ENCODE measurements at regions not wholly inside any gene's neighbourhood (a gene's known extent, or its start where the extent isn't known, plus 50 kb on each side); places are given as distances from the start of the nearest gene placed in this dataset.

DNA sequence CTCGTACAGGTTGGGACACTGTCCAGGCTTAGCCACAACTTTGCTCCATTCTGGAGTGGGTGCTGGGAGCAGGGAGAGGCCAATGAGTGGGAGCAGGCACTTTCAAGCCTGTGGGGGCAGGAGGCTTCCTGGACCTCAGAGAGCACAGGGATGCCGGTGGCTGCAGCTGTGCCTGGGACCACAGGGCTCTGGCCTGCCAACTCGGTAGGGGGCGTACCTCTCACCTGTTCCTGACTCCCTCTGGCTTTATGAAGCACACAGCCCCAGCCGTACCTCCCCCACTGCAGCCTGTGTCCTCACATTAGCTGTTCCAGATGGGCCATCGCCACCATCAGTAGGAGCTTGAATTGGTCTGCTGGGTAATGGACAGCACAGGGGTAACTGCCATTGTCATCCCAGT, 278.7 kb upstream of the KLHL1 start:
- no peak for DNase-seq (ENCODE audit: low spot score)

DNA sequence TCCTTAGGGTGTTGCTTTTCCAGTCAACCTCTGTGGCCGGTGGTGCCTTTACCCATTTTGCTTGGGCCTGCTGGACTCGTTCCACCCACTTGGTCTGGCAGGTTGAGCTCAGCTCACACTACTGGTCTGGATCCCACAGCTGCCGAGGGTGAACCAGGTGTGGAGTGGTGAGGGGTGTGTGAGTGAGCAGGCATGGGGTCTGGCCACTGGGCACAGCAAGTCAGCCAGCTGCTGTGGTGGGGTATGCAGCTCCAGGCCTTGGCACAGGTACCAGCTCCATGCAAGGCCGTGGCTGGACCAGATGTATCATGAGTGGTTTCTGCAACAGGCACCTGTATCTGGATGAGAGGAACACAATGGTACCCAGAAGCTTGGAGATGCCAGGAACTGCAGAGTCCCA, 277.6 kb upstream of the KLHL1 start:
- no peak for DNase-seq (ENCODE audit: low spot score)

DNA sequence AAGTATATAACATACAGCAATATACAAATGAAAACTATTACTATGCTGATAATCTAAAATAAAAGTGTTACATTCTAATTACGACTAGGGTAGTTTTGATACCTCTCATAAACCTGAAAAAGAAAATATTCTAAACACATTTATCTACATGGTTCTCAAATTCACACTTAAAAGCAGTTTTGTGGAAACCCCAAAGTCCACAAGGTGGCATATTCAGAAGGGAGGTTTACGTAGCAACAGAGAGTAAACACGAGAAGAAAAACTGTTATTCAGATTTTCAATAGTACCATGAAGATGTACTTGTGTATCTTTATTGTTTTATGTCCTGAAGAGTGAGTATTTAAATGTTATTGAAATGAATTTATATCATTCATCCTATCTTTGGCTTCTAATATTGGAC, 275.9 kb upstream of the KLHL1 start:
- DNase-seq (ENCODE audit: low spot score), result no peak

DNA sequence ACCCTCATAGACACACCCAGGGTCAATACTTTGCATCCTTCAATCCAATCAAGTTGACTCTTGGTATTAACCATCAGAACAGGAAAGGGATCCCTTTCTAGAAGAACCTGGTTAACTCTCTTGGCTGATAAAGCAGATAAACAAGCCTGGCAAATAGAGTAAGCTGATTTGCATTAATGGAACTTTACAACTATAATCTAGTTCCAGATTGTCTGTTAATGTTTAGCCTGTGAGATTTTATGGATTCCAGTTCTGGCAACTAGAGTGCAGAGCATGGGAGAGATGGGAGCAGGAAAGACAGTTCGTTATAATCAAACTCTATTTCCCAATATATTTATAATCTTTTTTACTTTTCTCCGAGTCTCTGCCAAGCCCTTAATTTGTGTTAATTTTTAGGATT, 272.6 kb upstream of the KLHL1 start:
- DNase-seq (ENCODE audit: low spot score), result no peak

DNA sequence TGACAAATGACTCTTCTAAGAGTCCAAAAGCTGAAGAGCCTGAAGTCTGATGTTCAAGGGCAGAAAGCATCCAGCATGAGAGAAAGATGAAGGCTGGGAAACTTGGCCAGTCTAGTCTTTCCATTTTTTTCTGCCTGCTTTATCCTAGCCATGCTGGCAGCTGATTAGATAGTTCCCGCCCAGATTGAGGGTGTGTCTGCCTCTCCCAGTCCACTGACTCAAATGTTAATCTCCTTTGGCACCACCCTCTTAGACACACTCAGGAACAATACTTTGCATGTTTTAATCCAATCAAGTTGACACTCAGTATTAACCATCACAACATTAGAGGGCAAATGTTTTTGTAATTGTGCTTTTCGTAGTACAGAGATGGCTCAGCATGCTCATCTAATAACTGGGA, 267.5 kb upstream of the KLHL1 start:
- no peak for DNase-seq (ENCODE audit: low spot score)

DNA sequence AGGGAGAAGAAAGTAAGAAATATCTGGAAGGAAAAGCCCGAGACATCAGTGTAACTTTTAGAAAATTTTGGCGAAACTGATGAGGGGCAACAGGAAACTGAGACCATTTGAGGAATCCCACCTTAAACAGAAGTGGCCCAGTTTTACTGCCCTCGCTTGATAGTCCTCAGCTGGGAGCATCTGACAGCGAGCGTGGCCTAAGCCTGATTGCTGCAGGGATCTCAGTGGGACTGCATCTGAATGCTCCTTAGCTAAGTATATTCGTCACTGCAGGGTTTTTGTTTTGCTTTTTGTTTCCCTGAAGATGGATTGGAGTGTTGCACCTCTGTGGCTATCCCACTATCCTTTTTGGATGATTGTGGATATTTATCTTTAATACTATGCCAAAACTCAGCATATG, 262.7 kb upstream of the KLHL1 start:
- DNase-seq (ENCODE audit: low spot score), result no peak

DNA sequence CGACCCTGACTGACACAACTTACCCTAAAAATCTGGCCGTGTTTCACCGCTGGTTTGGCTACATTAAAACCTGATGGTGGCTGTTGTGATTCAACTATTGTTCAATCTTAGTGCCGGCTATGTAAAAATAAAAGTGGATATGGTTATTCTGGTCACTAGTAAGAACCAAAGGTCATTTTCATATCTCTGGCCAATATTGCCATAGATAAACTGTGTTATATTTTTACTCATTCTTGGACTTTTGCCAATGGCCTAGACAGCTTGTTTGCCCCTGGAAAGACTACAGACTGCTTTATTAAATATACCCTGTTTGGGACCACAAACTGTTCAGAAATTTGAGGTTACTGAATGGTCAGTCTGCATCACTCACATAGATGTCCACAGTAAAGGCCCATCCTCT, 258.5 kb upstream of the KLHL1 start:
- DNase-seq (ENCODE audit: low spot score), result no peak

DNA sequence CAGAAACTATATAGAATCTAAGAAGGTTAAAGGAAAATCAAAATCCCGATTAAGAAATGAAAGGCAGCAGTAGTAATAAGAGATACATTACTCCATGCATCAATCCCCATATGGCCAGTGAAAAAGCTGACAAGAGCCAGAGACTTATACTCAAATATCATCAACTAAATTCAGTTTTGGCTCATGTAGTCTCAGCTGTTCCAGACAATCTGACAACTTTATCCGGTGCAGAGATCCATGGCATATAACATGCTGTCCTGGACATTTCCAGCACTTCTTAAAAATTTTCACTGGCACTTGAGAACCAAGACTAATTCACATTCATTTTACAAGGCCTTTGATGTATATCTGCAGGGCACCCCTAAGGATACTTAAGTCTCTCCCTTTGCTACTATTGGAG, 255.7 kb upstream of the KLHL1 start:
- no peak for DNase-seq (ENCODE audit: low spot score)

DNA sequence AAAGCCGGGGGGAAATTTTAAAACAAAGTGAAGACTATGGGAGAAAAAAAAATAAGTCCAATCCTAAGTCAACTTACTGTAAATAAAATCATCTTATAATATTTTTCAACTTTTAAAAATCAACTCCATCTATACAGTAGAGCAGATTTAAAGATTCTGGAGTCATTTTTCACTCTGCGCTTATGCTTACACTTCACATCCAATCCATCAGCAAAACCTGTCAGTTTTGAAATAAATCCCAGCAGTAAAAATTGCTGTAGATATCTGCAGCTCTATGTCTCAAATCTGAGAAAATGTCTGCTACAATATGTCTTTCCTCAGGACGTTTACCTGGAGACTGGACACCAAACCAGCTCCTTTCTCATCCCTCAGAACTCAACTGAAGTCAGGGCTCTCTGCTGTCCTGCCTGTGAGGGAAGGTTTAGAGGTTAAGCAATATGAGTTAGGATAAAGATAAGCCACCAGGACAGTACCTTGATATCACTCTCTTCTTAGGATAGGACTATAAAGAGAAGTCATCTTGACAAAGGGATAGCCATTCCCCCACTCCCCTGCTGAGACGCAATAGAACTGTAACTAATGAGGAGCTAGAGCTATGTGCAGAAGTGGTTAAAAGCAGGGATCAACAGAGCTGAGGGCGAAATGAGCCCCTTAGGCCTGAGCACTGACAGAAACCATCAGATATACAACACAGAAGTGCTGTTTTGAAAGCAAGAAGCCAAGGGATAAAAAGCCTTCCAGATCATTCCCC, 254.7 kb upstream of the KLHL1 start:
- no peak for DNase-seq (ENCODE audit: low spot score)

DNA sequence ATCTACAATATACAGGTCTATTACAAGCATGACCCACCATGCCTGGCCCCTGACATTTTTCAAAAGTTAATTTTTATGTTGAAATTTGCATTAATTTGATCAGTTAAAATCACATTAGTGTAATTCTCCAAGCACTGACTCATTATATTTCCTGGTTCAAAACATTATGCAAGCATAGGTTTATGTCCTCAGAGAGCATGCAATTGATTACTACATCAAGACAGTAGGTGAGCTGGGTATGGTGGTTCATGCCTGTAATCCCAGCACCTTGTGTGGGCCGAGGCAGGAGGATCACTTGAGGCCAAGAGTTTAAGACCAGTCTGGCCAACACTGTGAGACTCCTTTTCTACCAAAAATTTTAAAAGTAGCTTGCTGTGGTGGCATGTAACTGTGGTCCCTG, 248.8 kb upstream of the KLHL1 start:
- DNase-seq (ENCODE audit: low spot score), result no peak

DNA sequence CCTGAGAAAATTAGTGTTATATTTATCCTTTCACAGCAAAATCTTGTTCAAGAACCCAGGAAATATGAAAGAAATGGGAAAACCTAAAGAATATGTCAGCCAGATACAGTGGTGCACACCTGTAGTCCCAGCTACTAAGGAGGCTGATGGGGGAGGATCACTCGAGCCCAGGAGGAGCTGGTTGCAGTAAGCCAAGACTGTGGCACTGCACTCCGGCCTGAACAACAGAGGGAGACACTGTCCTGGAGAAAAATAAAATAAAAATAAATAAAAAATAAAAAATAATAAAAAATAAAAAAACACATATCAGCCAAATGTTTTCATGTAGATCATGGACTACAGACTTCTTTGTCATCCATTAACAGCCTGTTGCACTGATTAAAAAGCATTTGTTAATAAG, 244.8 kb upstream of the KLHL1 start:
- DNase-seq (ENCODE audit: low spot score), result no peak

DNA sequence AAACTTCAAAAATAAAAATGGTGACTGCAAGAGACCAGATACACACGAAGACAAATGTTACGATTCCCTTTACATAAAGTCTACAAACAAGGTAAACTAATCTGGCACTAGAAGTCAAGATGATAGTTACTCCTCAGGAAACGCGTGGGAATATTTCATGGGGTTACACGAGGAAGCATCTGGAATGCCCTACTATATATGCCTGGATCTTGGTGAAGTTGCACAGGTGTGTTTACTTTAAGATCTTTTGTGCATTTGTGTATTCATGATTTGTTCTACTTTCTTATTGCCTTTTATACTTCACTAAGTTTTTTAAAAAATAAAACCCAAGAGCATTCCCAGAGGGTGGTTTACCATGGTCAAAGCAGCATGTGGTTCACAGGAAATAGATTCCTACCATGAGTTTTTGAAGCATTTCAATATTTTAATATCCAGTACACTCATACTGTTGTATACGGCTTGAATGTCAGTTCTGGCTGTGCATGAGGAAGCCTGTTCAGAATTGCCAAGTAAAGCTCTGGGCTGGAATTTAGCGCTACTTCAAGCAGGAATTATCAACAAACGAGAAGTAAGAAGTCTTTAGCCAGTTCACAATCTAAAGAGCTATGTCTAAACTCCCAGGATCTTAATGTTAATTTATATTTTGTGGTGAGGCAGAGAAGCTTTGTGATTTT, 239.8 kb upstream of the KLHL1 start:
- DNase-seq (ENCODE audit: low spot score), result no peak

DNA sequence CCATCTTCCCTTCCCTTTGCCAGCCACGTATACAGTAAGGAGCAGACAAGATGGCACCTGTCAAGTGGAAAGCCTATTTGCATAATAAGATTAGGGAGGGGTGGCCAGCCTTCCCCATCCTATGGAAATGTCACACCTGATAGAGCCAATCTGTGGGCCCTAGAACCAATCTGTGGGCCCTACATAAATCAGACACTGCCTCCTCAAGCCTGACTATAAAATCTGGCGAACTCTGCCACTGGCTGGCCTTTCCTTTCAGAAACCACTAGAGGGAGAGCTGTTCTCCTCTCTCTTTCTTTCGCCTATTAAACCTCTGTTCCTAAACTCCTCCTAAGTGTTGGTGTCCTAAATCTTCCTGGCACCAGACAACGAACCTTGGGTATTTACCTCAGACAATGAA, 231.5 kb upstream of the KLHL1 start:
- DNase-seq (ENCODE audit: low spot score), result no peak

DNA sequence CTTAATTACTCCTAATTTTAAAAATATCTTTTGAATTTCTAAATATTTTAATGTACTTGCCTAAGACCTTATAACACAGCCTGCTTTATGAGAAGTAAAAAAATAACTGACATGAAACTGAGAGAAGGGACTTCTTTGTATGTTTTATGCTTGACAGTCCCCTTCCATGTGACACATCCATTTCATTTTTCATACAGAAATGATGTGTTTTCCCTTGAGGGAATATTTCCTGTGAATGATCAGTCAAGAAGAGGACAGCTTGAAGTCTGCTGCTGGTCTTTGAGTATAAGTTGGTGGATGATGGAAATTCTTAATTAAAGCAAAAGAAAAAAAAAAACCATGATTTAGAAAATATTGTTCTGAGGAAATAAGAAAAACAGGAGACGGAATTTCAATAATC, 230.4 kb upstream of the KLHL1 start:
- DNase-seq (ENCODE audit: low spot score), result no peak

DNA sequence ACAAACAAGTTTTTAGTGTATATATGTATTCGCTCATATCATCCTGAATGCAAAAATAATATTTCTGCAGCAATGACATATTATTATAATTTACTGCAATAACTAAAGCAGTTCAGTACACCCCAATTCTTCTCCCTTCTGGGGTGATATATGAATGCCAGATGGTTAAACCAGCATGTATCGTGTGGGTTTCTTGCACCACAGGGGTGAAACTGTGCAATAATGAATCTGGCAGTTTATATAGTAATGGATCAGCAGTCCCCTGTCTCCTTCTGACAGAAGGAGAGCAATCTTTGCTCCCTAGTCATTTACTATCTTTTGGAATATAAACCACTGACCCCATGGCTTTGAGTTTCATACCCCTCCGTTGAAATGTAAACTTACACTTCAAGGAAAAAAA, 228.6 kb upstream of the KLHL1 start:
- DNase-seq (ENCODE audit: low spot score), result no peak

DNA sequence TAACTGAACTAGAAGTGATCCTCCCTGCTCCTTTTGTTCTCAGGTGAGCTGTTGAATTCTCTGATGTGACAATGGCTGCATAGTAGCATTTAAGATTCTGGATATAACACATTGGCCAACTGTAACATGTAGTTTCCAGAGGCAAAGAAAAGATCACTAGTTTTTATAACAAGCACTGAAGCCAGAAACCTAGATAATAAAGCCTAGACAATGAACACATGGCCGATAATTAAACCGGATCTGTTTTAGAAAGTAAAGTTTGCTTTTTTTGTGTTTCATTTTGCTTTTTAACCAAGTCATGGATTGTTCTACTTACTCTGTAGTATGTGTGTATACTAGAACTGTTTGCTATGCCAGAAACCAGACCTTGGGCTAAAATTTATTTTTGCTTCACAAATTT, 225.5 kb upstream of the KLHL1 start:
- DNase-seq (ENCODE audit: low spot score), result no peak

DNA sequence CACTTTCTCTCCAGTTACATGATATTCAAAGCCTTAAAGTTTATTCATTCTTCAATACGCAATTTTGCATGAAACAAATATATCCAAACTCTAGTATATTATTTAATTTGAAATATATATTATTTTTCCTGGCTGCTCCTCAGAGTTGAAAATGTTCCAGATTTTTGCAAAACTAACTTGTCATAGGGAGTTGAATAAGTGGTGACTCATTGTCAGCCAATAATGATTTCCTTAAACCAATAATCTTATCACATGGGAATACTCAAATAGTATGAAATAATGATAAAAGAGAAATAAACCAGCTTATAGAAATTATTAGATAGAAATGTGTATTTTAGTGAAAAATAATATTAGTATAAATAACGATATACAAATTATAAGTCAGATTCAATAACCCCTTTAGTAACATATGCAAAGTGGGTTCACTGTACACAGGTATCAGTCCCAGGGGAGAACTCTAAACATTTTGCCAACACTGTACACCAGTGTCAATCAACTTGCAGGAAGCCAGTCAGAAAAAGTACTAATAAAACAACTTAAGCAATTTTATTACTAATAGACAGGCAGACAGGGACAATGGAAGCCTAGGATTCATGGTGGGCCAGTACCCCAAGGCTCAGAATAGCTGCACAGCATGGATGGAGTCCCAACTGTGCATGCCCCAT, 222.6 kb upstream of the KLHL1 start:
- DNase-seq (ENCODE audit: low spot score), result no peak

DNA sequence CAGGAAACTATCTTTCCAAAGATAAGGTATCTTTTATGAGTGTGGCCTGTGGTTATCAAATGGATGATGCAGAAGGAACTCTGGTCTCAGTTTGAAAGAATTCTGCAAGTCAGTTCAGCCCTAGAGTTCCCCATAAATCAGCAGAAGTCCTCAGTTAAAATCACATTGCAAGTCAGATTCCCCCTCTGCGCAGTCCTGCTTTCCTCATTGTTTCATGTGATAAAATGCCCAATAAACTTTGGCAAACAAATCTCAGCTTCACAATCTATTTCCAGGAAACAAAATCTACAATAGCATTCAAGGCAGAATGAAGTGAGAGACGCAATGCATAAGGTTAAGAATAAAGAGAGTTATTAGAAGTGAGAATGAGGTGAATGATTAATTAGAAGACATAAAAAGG, 216.3 kb upstream of the KLHL1 start:
- DNase-seq (ENCODE audit: low spot score), result no peak

DNA sequence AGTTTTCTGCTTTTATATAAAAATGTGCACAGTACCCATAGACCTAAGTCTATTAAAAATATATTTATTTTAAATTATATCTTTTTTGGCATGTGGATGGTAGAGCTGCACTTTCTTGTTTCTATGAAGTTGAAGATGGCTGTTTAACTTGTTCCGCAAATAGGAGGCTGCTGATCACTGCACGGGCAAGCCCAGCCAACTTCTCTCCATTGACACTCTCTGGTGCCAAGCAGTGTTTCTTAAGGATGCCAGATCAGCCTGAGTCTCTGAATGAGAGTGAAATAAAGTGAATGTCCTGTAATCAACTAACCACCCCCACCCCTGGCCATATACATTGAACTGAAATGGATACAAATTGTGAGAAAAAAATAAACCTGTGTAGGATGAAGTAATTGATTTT, 202.9 kb upstream of the KLHL1 start:
- no peak for DNase-seq (ENCODE audit: low spot score)

DNA sequence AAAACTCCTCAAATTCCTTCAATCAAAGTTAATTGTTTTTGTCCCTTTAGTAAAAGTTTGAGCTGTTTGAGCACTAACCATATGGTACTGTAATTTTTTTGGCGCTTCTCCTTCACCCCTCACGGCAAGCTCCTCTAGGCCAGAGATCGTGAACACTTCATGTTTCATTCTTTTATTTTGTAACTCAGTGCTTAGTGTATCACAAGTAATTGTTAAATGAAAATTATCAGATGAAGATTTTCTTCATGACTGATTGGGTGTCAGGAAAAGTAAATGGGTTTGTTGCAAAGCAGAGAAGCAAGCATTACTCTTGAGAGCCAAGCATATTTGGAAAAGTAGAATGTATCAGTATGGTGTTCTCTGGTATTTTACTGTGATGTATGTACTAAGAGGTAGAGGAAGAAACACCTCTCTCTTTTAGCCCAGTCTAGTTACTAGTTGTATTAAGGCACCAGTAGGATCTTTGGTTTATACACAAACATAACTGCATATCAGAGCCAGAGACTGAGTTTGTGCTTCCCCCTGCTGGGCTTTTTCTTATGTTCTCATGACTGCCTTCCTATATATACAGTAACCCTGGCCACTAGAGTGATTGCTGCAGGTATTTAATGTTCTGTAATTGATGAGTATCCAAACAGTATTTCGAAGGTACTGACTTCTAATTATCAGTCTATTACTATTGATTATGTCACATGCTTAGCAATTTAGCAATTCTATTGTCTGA, 202.3 kb upstream of the KLHL1 start:
- DNase-seq (ENCODE audit: low spot score), result no peak

DNA sequence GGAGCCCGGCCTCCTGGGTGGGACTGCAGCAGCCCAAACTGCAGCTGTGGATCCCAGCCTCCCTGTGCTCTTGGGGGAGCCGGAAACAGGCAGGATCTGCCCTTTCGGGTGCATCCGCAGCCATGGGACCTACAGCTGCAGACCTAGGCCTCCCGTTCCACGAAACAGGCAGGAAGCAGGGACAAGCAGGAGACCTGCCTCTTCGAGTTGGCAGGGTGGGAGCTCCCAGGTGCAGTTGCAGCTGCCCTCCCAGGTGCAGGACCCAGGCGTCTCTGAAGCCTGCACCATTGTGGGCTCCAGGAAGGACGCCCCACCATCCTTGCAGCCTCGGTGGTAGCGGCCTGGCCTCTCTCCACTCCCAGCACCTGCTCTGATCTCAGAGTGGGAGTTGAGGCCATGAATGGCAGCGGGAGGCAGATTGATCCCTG, 189.0 kb upstream of the KLHL1 start:
- DNase-seq (ENCODE audit: low spot score), result no peak

DNA sequence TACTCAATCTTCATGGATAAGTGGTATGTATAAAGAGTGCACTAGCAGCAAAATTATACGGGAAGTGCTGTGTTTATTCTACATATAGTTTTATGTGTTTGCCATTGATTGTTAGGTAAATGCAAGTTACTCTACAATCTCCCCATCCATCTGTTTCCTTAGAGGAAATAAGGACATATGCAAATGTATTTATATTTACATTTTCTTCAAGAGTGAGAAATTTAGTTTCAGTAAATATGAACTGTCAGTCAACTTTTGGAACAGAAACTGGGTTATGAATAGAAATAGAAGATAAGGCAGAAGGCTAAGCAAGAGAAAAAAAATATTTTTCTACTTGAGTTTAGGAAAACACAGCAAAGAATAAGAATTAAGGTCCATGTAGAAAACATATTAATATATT, 176.1 kb upstream of the KLHL1 start:
- DNase-seq (ENCODE audit: low spot score), result no peak

DNA sequence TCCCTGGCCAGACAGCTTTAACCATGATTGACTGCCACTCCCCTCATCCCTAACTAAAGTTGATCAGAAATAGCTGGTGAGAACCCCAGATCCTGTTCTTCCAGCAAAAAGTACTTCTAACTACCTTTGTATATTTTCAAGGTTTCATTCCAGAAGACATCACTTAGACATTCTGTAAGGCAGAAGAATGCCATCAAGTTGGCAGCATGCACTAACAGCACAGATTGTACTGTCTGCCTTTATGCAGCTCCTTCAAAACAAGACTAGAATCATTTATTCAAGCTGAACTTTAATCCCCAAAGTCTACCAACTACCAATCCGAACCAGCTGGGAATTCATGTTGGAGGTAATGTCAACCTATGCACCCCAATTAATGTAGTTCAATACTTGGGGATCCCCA, 167.6 kb upstream of the KLHL1 start:
- no peak for DNase-seq (ENCODE audit: low spot score)
